ENCODE measurements at regions not wholly inside any gene's neighbourhood (a gene's known extent, or its start where the extent isn't known, plus 50 kb on each side); places are given as distances from the start of the nearest gene placed in this dataset.

DNA sequence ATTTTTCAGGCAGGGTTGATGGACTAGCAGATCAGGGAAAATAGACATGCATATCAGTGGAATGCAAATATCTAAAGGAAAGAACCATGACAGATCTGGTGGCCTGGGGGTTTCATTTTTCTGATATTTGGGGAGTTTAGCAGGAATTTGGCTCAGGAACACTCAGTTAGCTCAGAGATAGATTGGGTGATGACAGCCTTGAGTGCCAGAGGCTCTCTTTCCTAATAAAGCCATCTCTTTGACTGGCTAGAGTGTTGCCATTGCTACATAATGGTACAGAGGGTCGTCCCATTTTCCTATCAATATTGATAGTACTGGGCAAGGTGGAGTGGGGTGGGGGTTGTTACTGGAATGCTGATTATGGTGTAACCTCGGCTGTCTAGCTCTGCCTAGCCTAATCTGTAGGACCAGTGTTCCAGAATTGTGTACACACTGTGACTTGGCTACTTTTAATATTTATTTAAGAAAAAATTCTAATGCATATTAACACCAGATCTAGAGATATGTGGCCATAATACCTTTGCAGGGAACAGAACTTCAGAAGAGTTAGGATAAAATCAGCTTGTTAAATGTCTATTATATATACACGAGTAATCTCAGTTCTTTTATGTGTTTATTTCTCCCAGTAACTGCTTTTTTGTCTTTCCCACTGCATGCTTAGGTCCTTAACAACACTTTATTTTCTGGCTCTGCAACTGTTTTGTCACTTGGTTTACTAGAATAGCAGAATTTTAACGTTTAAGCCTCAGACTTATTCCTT, 145.0 kb upstream of the SPOCK3 start:
- POLR2A ChIA-PET = no interaction called here
- ATAC-seq (no peak), FAIRE-seq (no peak), DNase-seq (ENCODE audit: low read depth, low spot score) (no peak)
- Histone ChIP-seq H2AFZ (ENCODE audit: control insufficient read depth, low read depth, low read length) (no peak overlapping the region), H3K9ac (ENCODE audit: control insufficient read depth, insufficient read depth, low read length) (no peak overlapping the region), H3K4me2 (ENCODE audit: control insufficient read depth, insufficient read depth) (no peak overlapping the region), H4K20me1 (ENCODE audit: control insufficient read depth, insufficient read depth) (no peaks in the 10 kb centered on the region), H3K79me2 (ENCODE audit: control insufficient read depth, insufficient read depth, low read length) (no peaks in the 10 kb centered on the region), H3K27me3 (replicated peaks in 1 of 2; ENCODE audit: control insufficient read depth in 2 of 2, insufficient read depth in 2 of 2, low read length in 1 of 2) (no peaks in the 10 kb centered on the region), H3K4me1 (ENCODE audit: control insufficient read depth, insufficient read depth, low read length) (no peaks in the 10 kb centered on the region), H3K27ac (ENCODE audit: control insufficient read depth, insufficient read depth) (no peak overlapping the region), H3K36me3 (ENCODE audit: control insufficient read depth in 2 of 2, insufficient read depth in 2 of 2, low read length in 1 of 2) (no peaks in the 10 kb centered on the region), H3K9me3 (replicated peaks; ENCODE audit: control insufficient read depth, insufficient read depth, low read length) (no peaks in the 10 kb centered on the region), H3K4me3 (no peak overlapping the region)
- no TSS peak for BruUV-seq (replicated peaks)
- SMC1A ChIA-PET (ENCODE audit: uncharacterized antibody, unreplicated experiment) = no interaction called here
- RAD21 ChIA-PET (ENCODE audit: unreplicated experiment) = no interaction called here
- WGBS (ENCODE audit: insufficient coverage, insufficient replicate concordance, low lambda C conversion rate, missing lambda C conversion rate) = 1% methylated on average over 4 of the region's 4 CpGs
- in situ Hi-C loops (cut with MboI) = no loop called here
- CTCF ChIA-PET = no interaction called here
- intact Hi-C loops (cut with micrococcal nuclease; ENCODE audit: unreplicated experiment) = no loop called here
- no peak for TF ChIP-seq HCFC1 (IDR thresholded peaks at IDR 0.05; ENCODE audit: low read length)
- TF ChIP-seq CBX3 (IDR thresholded peaks at IDR 0.05; ENCODE audit: borderline replicate concordance, low read depth) = no peak
- no peak for TF ChIP-seq KAT2A (conservative IDR thresholded peaks at IDR 0.05; ENCODE audit: control insufficient read depth, low read depth, low read length)
- TF ChIP-seq ZNF207 (IDR thresholded peaks at IDR 0.05; ENCODE audit: borderline replicate concordance) = no peak
- no peak for TF ChIP-seq RAD21 (IDR thresholded peaks at IDR 0.05; ENCODE audit: insufficient read depth, low read depth, low read length)
- TF ChIP-seq MYB (IDR thresholded peaks at IDR 0.05; ENCODE audit: borderline replicate concordance, low read depth, low read length) = no peak
- TF ChIP-seq KDM1A (IDR thresholded peaks at IDR 0.05; ENCODE audit: borderline replicate concordance) = no peak
- no peak for TF ChIP-seq CEBPB (IDR thresholded peaks at IDR 0.05; ENCODE audit: borderline replicate concordance in 1 of 2, low read depth in 2 of 2, low read length in 2 of 2)
- TF ChIP-seq PAX8 (IDR thresholded peaks at IDR 0.05) = no peak
- no peak for TF ChIP-seq NR2C2 (IDR thresholded peaks at IDR 0.05; ENCODE audit: borderline replicate concordance, control insufficient read depth, insufficient read length, low read depth)
- no peak for TF ChIP-seq BCL11A (IDR thresholded peaks at IDR 0.05; ENCODE audit: low read depth, low read length)
- no peak for TF ChIP-seq SIN3A (IDR thresholded peaks at IDR 0.05; ENCODE audit: low read depth, low read length)
- no peak for TF ChIP-seq IKZF1 (conservative IDR thresholded peaks at IDR 0.05)
- TF ChIP-seq RUNX3 (IDR thresholded peaks at IDR 0.05; ENCODE audit: low read length) = no peak
- no peak for TF ChIP-seq HDGF (IDR thresholded peaks at IDR 0.05)
- no peak for TF ChIP-seq REST (IDR thresholded peaks at IDR 0.05; ENCODE audit: low read depth, low read length)
- TF ChIP-seq EGR1 (IDR thresholded peaks at IDR 0.05; ENCODE audit: borderline replicate concordance in 1 of 2, low read depth in 2 of 2, low read length in 2 of 2) = no peak
- TF ChIP-seq FOS (IDR thresholded peaks at IDR 0.05; ENCODE audit: borderline replicate concordance, extremely low read depth, insufficient read length) = no peak
- TF ChIP-seq DPF2 (IDR thresholded peaks at IDR 0.05) = no peak

All from GM12878 (cell line).